ENCODE measurements at regions not wholly inside any gene's neighbourhood (a gene's known extent, or its start where the extent isn't known, plus 50 kb on each side); places are given as distances from the start of the nearest gene placed in this dataset.

DNA sequence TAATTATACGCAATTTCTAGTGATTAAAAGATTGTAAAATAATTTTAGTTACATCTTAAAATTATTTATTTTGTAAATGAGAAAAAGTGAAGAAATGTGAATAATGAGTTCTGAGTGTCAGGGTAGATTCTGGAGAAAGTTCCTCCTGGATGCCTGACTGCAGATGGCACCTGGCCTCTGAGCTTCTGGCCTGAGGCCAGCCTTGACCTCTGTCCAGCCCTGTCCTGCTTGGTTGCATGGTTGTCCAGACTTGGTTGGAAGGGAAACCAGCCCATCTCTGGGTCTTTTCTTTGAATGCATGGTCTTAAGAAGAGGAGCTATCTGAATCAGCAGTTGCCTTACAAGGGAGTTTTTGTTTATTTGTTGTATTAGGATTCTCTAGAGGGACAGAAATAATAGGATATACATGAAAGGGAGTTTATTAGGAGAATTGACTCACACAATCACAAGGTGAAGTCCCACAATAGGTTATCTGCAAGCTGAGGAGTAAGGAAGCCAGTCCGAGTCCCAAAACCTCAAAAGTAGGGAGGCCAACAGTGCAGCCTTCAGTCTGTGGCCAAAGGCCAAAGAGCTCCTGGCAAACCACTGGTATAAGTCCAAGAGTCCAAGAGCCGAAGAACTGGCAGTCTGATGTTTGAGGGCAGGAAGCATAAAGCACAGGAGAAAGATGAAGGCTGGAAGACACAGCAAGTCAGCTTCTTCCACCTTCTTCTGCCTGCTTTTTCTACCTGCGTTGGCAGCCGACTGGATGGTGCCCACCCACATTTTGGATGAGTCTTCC lies 385.8 kb downstream of the ZNF536 start:
- Histone ChIP-seq H3K36me3 (no peaks in the 10 kb centered on the region), H3K27me3 (peaks cover 0 to 6% (median 0%) of the 10 kb centered on the region in 7 donors), H3K27ac (no peak overlapping the region), H3K4me3 (no peak overlapping the region), H3K9me3 (no peaks in the 10 kb centered on the region), H3K4me1 (peaks cover 0 to 13% (median 0%) of the 10 kb centered on the region in 9 donors)
- ATAC-seq = no peak
- intact Hi-C loops (cut with DNase I) = no loop called here
- 76 to 82% methylated on average over 5 of the region's 5 CpGs for WGBS, 2 donors
- TF ChIP-seq, protein P1, sequence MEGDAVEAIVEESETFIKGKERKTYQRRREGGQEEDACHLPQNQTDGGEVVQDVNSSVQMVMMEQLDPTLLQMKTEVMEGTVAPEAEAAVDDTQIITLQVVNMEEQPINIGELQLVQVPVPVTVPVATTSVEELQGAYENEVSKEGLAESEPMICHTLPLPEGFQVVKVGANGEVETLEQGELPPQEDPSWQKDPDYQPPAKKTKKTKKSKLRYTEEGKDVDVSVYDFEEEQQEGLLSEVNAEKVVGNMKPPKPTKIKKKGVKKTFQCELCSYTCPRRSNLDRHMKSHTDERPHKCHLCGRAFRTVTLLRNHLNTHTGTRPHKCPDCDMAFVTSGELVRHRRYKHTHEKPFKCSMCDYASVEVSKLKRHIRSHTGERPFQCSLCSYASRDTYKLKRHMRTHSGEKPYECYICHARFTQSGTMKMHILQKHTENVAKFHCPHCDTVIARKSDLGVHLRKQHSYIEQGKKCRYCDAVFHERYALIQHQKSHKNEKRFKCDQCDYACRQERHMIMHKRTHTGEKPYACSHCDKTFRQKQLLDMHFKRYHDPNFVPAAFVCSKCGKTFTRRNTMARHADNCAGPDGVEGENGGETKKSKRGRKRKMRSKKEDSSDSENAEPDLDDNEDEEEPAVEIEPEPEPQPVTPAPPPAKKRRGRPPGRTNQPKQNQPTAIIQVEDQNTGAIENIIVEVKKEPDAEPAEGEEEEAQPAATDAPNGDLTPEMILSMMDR (IDR thresholded peaks at IDR 0.05) = no peak
- DNase-seq = no peak

DNA sequence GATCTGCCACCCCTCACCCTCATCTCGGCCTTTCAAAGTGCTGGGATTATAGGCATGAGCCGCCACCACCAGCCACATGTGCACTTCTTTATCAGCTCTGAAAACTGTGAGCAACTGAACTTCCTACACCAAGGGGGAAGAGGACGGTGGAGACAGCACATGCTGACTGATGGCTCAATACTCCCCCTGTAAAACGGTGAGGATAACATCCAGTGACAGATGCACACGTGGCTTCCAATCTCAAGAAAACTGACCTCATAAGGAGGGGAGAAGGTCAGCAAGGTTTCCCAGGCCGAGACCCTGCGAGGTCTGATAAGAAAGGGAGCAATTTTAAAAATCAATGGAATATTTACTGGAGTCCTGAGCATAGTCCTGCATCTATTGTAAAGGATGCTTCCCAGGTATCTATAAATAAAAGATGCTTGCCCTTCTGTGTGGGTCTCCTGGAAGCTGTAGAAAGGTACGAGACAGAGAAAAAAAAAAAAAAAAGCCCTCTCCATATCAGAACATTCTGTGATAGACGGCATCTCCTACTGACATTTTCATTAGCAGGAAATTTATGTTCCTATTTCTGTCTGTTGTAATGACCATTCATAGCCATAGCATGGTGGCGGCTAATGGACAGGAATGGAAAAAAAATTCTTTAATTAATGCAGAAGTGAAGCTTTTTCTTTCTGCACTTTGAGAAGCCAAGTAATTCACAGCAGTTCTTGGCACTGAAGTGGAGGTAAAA lies 385.1 kb downstream of the ZNF536 start:
- TF ChIP-seq, protein P1 (IDR thresholded peaks at IDR 0.05) = no peak
- DNase-seq (no peak), ATAC-seq (no peak)
- no peaks in the 10 kb centered on the region for H3K36me3 ChIP-seq
- H3K9me3 ChIP-seq = no peaks in the 10 kb centered on the region
- H3K4me3 ChIP-seq = no peak overlapping the region
- H3K4me1 ChIP-seq = peaks cover 0 to 13% (median 0%) of the 10 kb centered on the region in 9 donors
- intact Hi-C loops (cut with DNase I) = no loop called here
- 51 to 57% methylated on average over 10 of the region's 10 CpGs for WGBS, 2 donors
- no peak overlapping the region for H3K27ac ChIP-seq
- H3K27me3 ChIP-seq = peaks cover 0 to 6% (median 0%) of the 10 kb centered on the region in 7 donors

DNA sequence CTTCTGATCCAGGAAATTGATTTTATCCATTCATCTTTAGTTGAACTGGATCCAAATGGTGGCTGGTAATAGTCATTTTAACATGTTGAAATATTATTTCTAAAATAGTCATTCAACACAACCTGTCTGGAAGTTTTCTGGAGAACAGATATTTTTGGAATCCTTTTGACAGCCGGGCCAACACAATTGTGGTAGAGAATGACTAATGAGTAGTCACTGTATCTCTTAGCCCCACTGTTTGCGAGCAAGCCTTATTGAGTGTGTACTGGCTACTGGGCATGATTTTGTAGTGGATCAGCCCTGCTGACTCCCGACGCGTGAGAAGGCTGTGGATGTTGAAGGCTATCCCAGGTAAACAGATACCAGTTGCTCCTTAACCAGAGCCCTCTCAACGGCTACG lies 383.4 kb downstream of the ZNF536 start:
- no peak for DNase-seq
- no peaks in the 10 kb centered on the region for H3K36me3 ChIP-seq
- TF ChIP-seq, protein P1 (IDR thresholded peaks at IDR 0.05) = no peak
- H3K9me3 ChIP-seq = peaks cover 0 to 9% (median 2%) of the 10 kb centered on the region in 11 donors
- no peak overlapping the region for H3K4me3 ChIP-seq
- H3K27me3 ChIP-seq = peaks cover 0 to 6% (median 0%) of the 10 kb centered on the region in 7 donors
- H3K27ac ChIP-seq = no peak overlapping the region
- peaks cover 0 to 13% (median 0%) of the 10 kb centered on the region in 9 donors for H3K4me1 ChIP-seq
- intact Hi-C loops (cut with DNase I) = no loop called here
- no peak for ATAC-seq
- 89 to 91% methylated on average over 7 of the region's 7 CpGs for WGBS, 2 donors

DNA sequence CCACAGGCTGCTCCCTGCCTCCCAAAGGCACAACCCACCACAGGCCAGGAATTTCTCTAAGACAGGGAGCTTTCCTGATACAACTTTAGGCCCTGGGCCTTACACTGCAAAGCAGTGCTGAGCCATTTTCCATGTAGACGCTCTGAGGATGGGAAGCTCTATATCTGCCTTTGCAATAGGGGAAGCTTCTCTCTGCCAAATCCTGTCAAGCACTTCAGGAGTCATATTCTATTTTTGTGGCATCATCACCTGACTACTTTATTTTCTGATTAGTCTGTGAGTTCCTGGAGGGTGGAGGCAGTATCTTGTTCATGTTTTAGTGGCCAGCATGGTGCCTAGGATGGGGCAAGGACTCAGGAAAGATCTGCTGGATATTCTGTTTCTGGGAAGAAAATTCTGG lies 382.0 kb downstream of the ZNF536 start:
- Histone ChIP-seq H3K4me1 (peaks cover 0 to 13% (median 0%) of the 10 kb centered on the region in 9 donors), H3K27ac (no peak overlapping the region), H3K27me3 (peaks cover 0 to 6% (median 0%) of the 10 kb centered on the region in 7 donors), H3K9me3 (peaks cover 0 to 23% (median 9%) of the 10 kb centered on the region in 11 donors), H3K4me3 (no peak overlapping the region), H3K36me3 (no peaks in the 10 kb centered on the region)
- ATAC-seq (peak; percentile 25 to 91 (median 81)), DNase-seq (no peak)
- 27 to 41% methylated on average over 1 of the region's 1 CpG for WGBS, 2 donors
- intact Hi-C loops (cut with DNase I) = no loop called here
- TF ChIP-seq, protein P1 (IDR thresholded peaks at IDR 0.05) = no peak
